Neural cell (in vitro differentiated cells): ENCODE measurements at regions not wholly inside any gene's neighbourhood (a gene's known extent, or its start where the extent isn't known, plus 50 kb on each side); places are given as distances from the start of the nearest gene placed in this dataset.

Experiments used
- EZH2 ChIP-seq: fragments of 200-600, 300-800 bp; shearing (Covaris generic), sonication (generic); IDR thresholded peaks from 2 replicates; pipeline ENCODE4 v1.6.1; 2014; ENCODE audit warnings: antibody characterized with exemption, low read length, borderline replicate concordance, mild to moderate bottlenecking; ENCODE audit not compliant: insufficient read depth, poor library complexity, severe bottlenecking
- MXI1 ChIP-seq: fragments of 450-650 bp; conservative IDR thresholded peaks from 2 replicates; pipeline ENCODE4 v1.6.1; 2014; ENCODE audit warnings: antibody characterized with exemption, mild to moderate bottlenecking; ENCODE audit not compliant: poor library complexity, severe bottlenecking
- POLR2AphosphoS5 ChIP-seq: IDR thresholded peaks from 2 replicates; pipeline ENCODE4 v1.6.1; 2012
- RAD21 ChIP-seq: fragments of 450-650 bp; conservative IDR thresholded peaks from 2 replicates; pipeline ENCODE4 v1.6.1; 2014; ENCODE audit warnings: antibody characterized with exemption, mild to moderate bottlenecking, moderate library complexity
- TAF1 ChIP-seq: IDR thresholded peaks from 2 replicates; pipeline ENCODE4 v1.6.1; 2012; ENCODE audit warnings: low read depth
- TF ChIP-seq, protein P1 (sequence below): fragments of 450-650 bp; IDR thresholded peaks from 2 replicates; pipeline ENCODE4 v1.5.1; 2014; ENCODE audit warnings: antibody characterized with exemption, mild to moderate bottlenecking, moderate library complexity; ENCODE audit not compliant: poor library complexity, severe bottlenecking
- TF ChIP-seq, protein P2 (sequence below): IDR thresholded peaks from 2 replicates; pipeline ENCODE4 v1.6.1; 2012; ENCODE audit warnings: borderline replicate concordance

DNA sequence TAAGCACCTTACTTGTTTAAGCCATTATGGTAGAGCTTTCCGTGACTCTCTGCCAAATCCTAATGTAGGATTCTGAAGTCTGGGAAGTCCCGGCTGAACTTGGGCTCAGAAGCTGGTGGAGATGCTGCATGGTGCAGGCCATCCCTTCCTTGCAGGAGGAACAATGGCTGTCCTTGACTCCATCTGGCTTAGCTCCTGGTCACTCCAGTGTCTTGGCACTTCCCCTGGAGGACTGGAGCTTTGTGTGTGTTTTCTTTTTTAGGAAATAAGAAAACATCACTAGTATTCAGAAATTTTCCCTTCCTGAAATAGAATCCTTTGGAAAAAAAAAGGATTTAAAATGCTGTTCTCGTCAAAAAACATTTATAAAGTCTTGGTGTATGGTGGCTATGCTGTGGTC, 209.3 kb upstream of the ROPN1 start:
- TF ChIP-seq MXI1 (no peak), POLR2AphosphoS5 (no peak), TAF1 (no peak), EZH2 (no peak), RAD21 (no peak)
- TF ChIP-seq, protein P1, sequence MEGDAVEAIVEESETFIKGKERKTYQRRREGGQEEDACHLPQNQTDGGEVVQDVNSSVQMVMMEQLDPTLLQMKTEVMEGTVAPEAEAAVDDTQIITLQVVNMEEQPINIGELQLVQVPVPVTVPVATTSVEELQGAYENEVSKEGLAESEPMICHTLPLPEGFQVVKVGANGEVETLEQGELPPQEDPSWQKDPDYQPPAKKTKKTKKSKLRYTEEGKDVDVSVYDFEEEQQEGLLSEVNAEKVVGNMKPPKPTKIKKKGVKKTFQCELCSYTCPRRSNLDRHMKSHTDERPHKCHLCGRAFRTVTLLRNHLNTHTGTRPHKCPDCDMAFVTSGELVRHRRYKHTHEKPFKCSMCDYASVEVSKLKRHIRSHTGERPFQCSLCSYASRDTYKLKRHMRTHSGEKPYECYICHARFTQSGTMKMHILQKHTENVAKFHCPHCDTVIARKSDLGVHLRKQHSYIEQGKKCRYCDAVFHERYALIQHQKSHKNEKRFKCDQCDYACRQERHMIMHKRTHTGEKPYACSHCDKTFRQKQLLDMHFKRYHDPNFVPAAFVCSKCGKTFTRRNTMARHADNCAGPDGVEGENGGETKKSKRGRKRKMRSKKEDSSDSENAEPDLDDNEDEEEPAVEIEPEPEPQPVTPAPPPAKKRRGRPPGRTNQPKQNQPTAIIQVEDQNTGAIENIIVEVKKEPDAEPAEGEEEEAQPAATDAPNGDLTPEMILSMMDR = no peak
- TF ChIP-seq, protein P2, sequence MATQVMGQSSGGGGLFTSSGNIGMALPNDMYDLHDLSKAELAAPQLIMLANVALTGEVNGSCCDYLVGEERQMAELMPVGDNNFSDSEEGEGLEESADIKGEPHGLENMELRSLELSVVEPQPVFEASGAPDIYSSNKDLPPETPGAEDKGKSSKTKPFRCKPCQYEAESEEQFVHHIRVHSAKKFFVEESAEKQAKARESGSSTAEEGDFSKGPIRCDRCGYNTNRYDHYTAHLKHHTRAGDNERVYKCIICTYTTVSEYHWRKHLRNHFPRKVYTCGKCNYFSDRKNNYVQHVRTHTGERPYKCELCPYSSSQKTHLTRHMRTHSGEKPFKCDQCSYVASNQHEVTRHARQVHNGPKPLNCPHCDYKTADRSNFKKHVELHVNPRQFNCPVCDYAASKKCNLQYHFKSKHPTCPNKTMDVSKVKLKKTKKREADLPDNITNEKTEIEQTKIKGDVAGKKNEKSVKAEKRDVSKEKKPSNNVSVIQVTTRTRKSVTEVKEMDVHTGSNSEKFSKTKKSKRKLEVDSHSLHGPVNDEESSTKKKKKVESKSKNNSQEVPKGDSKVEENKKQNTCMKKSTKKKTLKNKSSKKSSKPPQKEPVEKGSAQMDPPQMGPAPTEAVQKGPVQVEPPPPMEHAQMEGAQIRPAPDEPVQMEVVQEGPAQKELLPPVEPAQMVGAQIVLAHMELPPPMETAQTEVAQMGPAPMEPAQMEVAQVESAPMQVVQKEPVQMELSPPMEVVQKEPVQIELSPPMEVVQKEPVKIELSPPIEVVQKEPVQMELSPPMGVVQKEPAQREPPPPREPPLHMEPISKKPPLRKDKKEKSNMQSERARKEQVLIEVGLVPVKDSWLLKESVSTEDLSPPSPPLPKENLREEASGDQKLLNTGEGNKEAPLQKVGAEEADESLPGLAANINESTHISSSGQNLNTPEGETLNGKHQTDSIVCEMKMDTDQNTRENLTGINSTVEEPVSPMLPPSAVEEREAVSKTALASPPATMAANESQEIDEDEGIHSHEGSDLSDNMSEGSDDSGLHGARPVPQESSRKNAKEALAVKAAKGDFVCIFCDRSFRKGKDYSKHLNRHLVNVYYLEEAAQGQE = no peak
